Activated CD4-positive, alpha-beta T cell treated with anti-CD3 and anti-CD28 coated beads, Interleukin-2, amount 50 U/mL, for 16 hours (primary cell): ENCODE measurements at regions not wholly inside any gene's neighbourhood (a gene's known extent, or its start where the extent isn't known, plus 50 kb on each side); places are given as distances from the start of the nearest gene placed in this dataset.

Source experiments
- DNase-seq: peaks from one replicate; pipeline ENCODE4 v3.0.0-alpha.2; 2020

GRCh38 chr18:44464398-44465180, 216.1 kb upstream of the SETBP1 start:
- no peak for DNase-seq

GRCh38 chr18:44465381-44465841, 215.3 kb upstream of the SETBP1 start:
- DNase-seq = no peak

- DNase-seq = no peak
Observed at GRCh38 chr18:44466997-44467396, 213.7 kb upstream of the SETBP1 start.

- no peak for DNase-seq
Observed at GRCh38 chr18:44467718-44468117, 213.0 kb upstream of the SETBP1 start.

- no peak for DNase-seq
Observed at GRCh38 chr18:44473394-44474066, 207.2 kb upstream of the SETBP1 start.

- no peak for DNase-seq
Observed at GRCh38 chr18:44474067-44474411, 206.6 kb upstream of the SETBP1 start.

- no peak for DNase-seq
Observed at GRCh38 chr18:44474591-44474990, 206.1 kb upstream of the SETBP1 start.

- no peak for DNase-seq
Observed at GRCh38 chr18:44482761-44483160, 197.9 kb upstream of the SETBP1 start.

- DNase-seq = no peak
Observed at GRCh38 chr18:44495151-44495550, 185.5 kb upstream of the SETBP1 start.

- DNase-seq = no peak
Observed at GRCh38 chr18:44497311-44497710, 183.4 kb upstream of the SETBP1 start.

- DNase-seq = no peak
Observed at GRCh38 chr18:44497757-44498490, 182.8 kb upstream of the SETBP1 start.

- no peak for DNase-seq
Observed at GRCh38 chr18:44500808-44501610, 179.7 kb upstream of the SETBP1 start.

GRCh38 chr18:44502221-44502620, 178.5 kb upstream of the SETBP1 start:
- no peak for DNase-seq

GRCh38 chr18:44502790-44503189, 177.9 kb upstream of the SETBP1 start:
- no peak for DNase-seq

- no peak for DNase-seq
Observed at GRCh38 chr18:44503854-44504253, 176.8 kb upstream of the SETBP1 start.

GRCh38 chr18:44507729-44508325, 172.9 kb upstream of the SETBP1 start:
- peak; percentile 2 for DNase-seq

GRCh38 chr18:44508474-44508873, 172.2 kb upstream of the SETBP1 start:
- peak; percentile 1 for DNase-seq

GRCh38 chr18:44509048-44509447, 171.6 kb upstream of the SETBP1 start:
- no peak for DNase-seq

- DNase-seq = no peak
Observed at GRCh38 chr18:44510390-44510789, 170.3 kb upstream of the SETBP1 start.

- DNase-seq = no peak
Observed at GRCh38 chr18:44513233-44513632, 167.5 kb upstream of the SETBP1 start.

GRCh38 chr18:44514106-44514505, 166.6 kb upstream of the SETBP1 start:
- no peak for DNase-seq

- DNase-seq = no peak
Observed at GRCh38 chr18:44514766-44515165, 165.9 kb upstream of the SETBP1 start.

- no peak for DNase-seq
Observed at GRCh38 chr18:44516450-44516849, 164.2 kb upstream of the SETBP1 start.
